ENCODE measurements at regions not wholly inside any gene's neighbourhood (a gene's known extent, or its start where the extent isn't known, plus 50 kb on each side); places are given as distances from the start of the nearest gene placed in this dataset.

- Histone ChIP-seq H3K9me3 (ENCODE audit: low read length) (no peaks in the 10 kb centered on the region), H3F3A (ENCODE audit: insufficient read depth, low read length, poor library complexity, severe bottlenecking) (no peaks in the 10 kb centered on the region), H3K9ac (ENCODE audit: low read length) (no peak overlapping the region), H3K27me3 (ENCODE audit: insufficient read depth, low read depth, low read length) (no peaks in the 10 kb centered on the region), H3K27ac (ENCODE audit: low read length) (no peak overlapping the region), H3K36me3 (ENCODE audit: insufficient read depth, low read length) (no peaks in the 10 kb centered on the region), H3K4me2 (ENCODE audit: low read length) (no peak overlapping the region), H3K9me2 (ENCODE audit: insufficient read depth, low read length) (no peaks in the 10 kb centered on the region), H3K79me2 (replicated peaks; ENCODE audit: insufficient read depth, low read length) (no peaks in the 10 kb centered on the region), H2AFZ (ENCODE audit: low read depth, low read length) (no peak overlapping the region), H4K20me1 (ENCODE audit: insufficient read depth) (no peaks in the 10 kb centered on the region), H3K4me3 (ENCODE audit: low read length) (no peak overlapping the region)
- TF ChIP-seq EP300 (conservative IDR thresholded peaks at IDR 0.05; ENCODE audit: poor library complexity, severe bottlenecking) (no peak), REST (IDR thresholded peaks at IDR 0.05; ENCODE audit: borderline replicate concordance) (no peak), MXI1 (conservative IDR thresholded peaks at IDR 0.05; ENCODE audit: poor library complexity, severe bottlenecking) (no peak), RAD21 (conservative IDR thresholded peaks at IDR 0.05) (no peak), EZH2 (IDR thresholded peaks at IDR 0.05; ENCODE audit: borderline replicate concordance, insufficient read depth, low read length, poor library complexity, severe bottlenecking) (no peak), POLR2AphosphoS5 (IDR thresholded peaks at IDR 0.05) (no peak), SMC3 (conservative IDR thresholded peaks at IDR 0.05; ENCODE audit: poor library complexity) (no peak), CTCF (IDR thresholded peaks at IDR 0.05; ENCODE audit: poor library complexity, severe bottlenecking) (no peak), TAF1 (IDR thresholded peaks at IDR 0.05; ENCODE audit: low read depth) (no peak)
These were observed 96.2 kb downstream of the HES1 start for GRCh38 chr3:194231929-194232832.

- no peaks in the 10 kb centered on the region for H3K79me2 ChIP-seq (replicated peaks; ENCODE audit: insufficient read depth, low read length)
- H3K9ac ChIP-seq (ENCODE audit: low read length) = no peak overlapping the region
- no peaks in the 10 kb centered on the region for H4K20me1 ChIP-seq (ENCODE audit: insufficient read depth)
- no peaks in the 10 kb centered on the region for H3F3A ChIP-seq (ENCODE audit: insufficient read depth, low read length, poor library complexity, severe bottlenecking)
- no peak overlapping the region for H2AFZ ChIP-seq (ENCODE audit: low read depth, low read length)
- no peak for TF ChIP-seq EZH2 (IDR thresholded peaks at IDR 0.05; ENCODE audit: borderline replicate concordance, insufficient read depth, low read length, poor library complexity, severe bottlenecking)
- TF ChIP-seq MXI1 (conservative IDR thresholded peaks at IDR 0.05; ENCODE audit: poor library complexity, severe bottlenecking) = no peak
- no peak for TF ChIP-seq REST (IDR thresholded peaks at IDR 0.05; ENCODE audit: borderline replicate concordance)
- TF ChIP-seq EP300 (conservative IDR thresholded peaks at IDR 0.05; ENCODE audit: poor library complexity, severe bottlenecking) = no peak
- TF ChIP-seq CTCF (IDR thresholded peaks at IDR 0.05; ENCODE audit: poor library complexity, severe bottlenecking) = no peak
- no peak for TF ChIP-seq SMC3 (conservative IDR thresholded peaks at IDR 0.05; ENCODE audit: poor library complexity)
- no peak for TF ChIP-seq POLR2AphosphoS5 (IDR thresholded peaks at IDR 0.05)
- no peak for TF ChIP-seq RAD21 (conservative IDR thresholded peaks at IDR 0.05)
- TF ChIP-seq TAF1 (IDR thresholded peaks at IDR 0.05; ENCODE audit: low read depth) = no peak
- no peaks in the 10 kb centered on the region for H3K36me3 ChIP-seq (ENCODE audit: insufficient read depth, low read length)
- no peaks in the 10 kb centered on the region for H3K9me3 ChIP-seq (ENCODE audit: low read length)
- H3K4me2 ChIP-seq (ENCODE audit: low read length) = no peak overlapping the region
- H3K4me3 ChIP-seq (ENCODE audit: low read length) = no peak overlapping the region
- H3K9me2 ChIP-seq (ENCODE audit: insufficient read depth, low read length) = no peaks in the 10 kb centered on the region
- H3K27ac ChIP-seq (ENCODE audit: low read length) = no peak overlapping the region
- no peaks in the 10 kb centered on the region for H3K27me3 ChIP-seq (ENCODE audit: insufficient read depth, low read depth, low read length)
These were observed 97.2 kb downstream of the HES1 start for GRCh38 chr3:194233150-194233549.

Measured in neural cell (in vitro differentiated cells).